Prostate gland (tissue), 2 donors: ENCODE measurements at regions not wholly inside any gene's neighbourhood (a gene's known extent, or its start where the extent isn't known, plus 50 kb on each side); places are given as distances from the start of the nearest gene placed in this dataset.

Experiments
- POLR2A ChIP-seq: fragments of 450-650 bp; IDR thresholded peaks from one replicate; pipeline ENCODE4 v1.6.1; 2016; ENCODE audit warnings: antibody characterized with exemption, mild to moderate bottlenecking
- POLR2AphosphoS5 ChIP-seq: sonication (generic); formaldehyde crosslinking; IDR thresholded peaks from one replicate; pipeline ENCODE4 v1.6.1; 2017; ENCODE audit warnings: antibody characterized with exemption
- TF ChIP-seq, protein P1 (sequence below), 4 experiments: fragments of 200-600 bp in 2 of 4; fragments of 450-650 bp in 2 of 4; sonication (generic) in 2 of 4; IDR thresholded peaks; 1 replicate in 3 of 4; 2 replicates in 1 of 4; pipeline ENCODE4 v1.5.1; 2016 to 2019; ENCODE audit warnings: antibody characterized with exemption in 4 of 4, mild to moderate bottlenecking in 2 of 4, moderate library complexity in 2 of 4

DNA sequence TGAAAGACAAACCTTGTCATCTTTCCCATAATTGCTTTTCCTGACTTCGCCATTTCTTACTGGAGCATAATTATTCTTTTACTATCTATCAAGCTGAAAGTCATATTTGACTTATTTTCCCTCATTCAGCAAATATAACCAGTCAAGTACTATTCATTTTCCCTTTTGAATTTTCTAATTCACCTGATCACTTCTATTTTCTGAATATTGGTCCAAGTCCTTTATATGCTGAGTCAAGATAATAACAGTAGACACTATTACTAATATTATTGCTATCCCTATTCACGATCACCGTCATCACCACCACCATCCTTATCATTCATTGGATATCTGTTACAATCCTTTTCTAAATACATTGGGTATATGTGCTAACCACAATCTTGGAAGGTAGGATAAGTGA is 728.0 kb downstream of the NOVA1 start:
- TF ChIP-seq, protein P1, sequence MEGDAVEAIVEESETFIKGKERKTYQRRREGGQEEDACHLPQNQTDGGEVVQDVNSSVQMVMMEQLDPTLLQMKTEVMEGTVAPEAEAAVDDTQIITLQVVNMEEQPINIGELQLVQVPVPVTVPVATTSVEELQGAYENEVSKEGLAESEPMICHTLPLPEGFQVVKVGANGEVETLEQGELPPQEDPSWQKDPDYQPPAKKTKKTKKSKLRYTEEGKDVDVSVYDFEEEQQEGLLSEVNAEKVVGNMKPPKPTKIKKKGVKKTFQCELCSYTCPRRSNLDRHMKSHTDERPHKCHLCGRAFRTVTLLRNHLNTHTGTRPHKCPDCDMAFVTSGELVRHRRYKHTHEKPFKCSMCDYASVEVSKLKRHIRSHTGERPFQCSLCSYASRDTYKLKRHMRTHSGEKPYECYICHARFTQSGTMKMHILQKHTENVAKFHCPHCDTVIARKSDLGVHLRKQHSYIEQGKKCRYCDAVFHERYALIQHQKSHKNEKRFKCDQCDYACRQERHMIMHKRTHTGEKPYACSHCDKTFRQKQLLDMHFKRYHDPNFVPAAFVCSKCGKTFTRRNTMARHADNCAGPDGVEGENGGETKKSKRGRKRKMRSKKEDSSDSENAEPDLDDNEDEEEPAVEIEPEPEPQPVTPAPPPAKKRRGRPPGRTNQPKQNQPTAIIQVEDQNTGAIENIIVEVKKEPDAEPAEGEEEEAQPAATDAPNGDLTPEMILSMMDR (IDR thresholded peaks at IDR 0.05), result no peak
- no peak for TF ChIP-seq POLR2A
- no peak for TF ChIP-seq POLR2AphosphoS5
